ENCODE measurements at regions not wholly inside any gene's neighbourhood (a gene's known extent, or its start where the extent isn't known, plus 50 kb on each side); places are given as distances from the start of the nearest gene placed in this dataset.

- DNase-seq = no peak
These were observed 199.0 kb downstream of the URB2 start for GRCh38 chr1:229825042-229825441.

GRCh38 chr1:229828461-229828860, 202.4 kb downstream of the URB2 start:
- DNase-seq = no peak

GRCh38 chr1:229832695-229833094, 206.6 kb downstream of the URB2 start:
- no peak for DNase-seq

GRCh38 chr1:229834230-229834629, 208.2 kb downstream of the URB2 start:
- DNase-seq = no peak

- no peak for DNase-seq
These were observed 209.2 kb downstream of the URB2 start for GRCh38 chr1:229835226-229835625.

- no peak for DNase-seq
These were observed 210.3 kb downstream of the URB2 start for GRCh38 chr1:229836324-229836723.

- DNase-seq = no peak
These were observed 212.2 kb downstream of the URB2 start for GRCh38 chr1:229838204-229838603.

- no peak for DNase-seq
These were observed 213.8 kb downstream of the URB2 start for GRCh38 chr1:229839800-229840199.

GRCh38 chr1:229841230-229841629, 215.2 kb downstream of the URB2 start:
- DNase-seq = no peak

- no peak for DNase-seq
These were observed 216.5 kb downstream of the URB2 start for GRCh38 chr1:229842302-229843255.

- no peak for DNase-seq
These were observed 217.7 kb downstream of the URB2 start for GRCh38 chr1:229843627-229844238.

- DNase-seq = no peak
These were observed 218.6 kb downstream of the URB2 start for GRCh38 chr1:229844675-229845074.

- no peak for DNase-seq
These were observed 219.5 kb downstream of the URB2 start for GRCh38 chr1:229845410-229846138.

GRCh38 chr1:229846351-229846750, 220.3 kb downstream of the URB2 start:
- DNase-seq = no peak

GRCh38 chr1:229848752-229849677, 218.0 kb upstream of the GALNT2 start:
- peak; percentile 31 for DNase-seq

GRCh38 chr1:229851511-229851910, 215.5 kb upstream of the GALNT2 start:
- no peak for DNase-seq

GRCh38 chr1:229853751-229854150, 213.3 kb upstream of the GALNT2 start:
- DNase-seq = no peak

- no peak for DNase-seq
These were observed 212.4 kb upstream of the GALNT2 start for GRCh38 chr1:229854620-229855019.

GRCh38 chr1:229856009-229856650, 210.9 kb upstream of the GALNT2 start:
- DNase-seq = no peak

- DNase-seq = no peak
These were observed 209.5 kb upstream of the GALNT2 start for GRCh38 chr1:229857585-229857984.

GRCh38 chr1:229859026-229859425, 208.0 kb upstream of the GALNT2 start:
- DNase-seq = no peak

- no peak for DNase-seq
These were observed 206.1 kb upstream of the GALNT2 start for GRCh38 chr1:229860926-229861325.

Data from NCI-H1694 (cell line).